GM21717 (cell line): ENCODE measurements at regions not wholly inside any gene's neighbourhood (a gene's known extent, or its start where the extent isn't known, plus 50 kb on each side); places are given as distances from the start of the nearest gene placed in this dataset.

Experiments used
- ATAC-seq: cut with Tn5 transposase; IDR thresholded peaks from one replicate; pipeline ENCODE4 v1.9.1; 2021; ENCODE audit warnings: mild to moderate bottlenecking, moderate library complexity; ENCODE audit not compliant: unreplicated experiment

- no peak for ATAC-seq
Measured at GRCh38 chr12:30440826-30441602, 254.7 kb downstream of the IPO8 start.

- no peak for ATAC-seq
Measured at GRCh38 chr12:30439201-30439600, 256.5 kb downstream of the IPO8 start.

GRCh38 chr12:30438601-30439041 lies 257.0 kb downstream of the IPO8 start:
- no peak for ATAC-seq

- no peak for ATAC-seq
Measured at GRCh38 chr12:30437616-30438015, 258.1 kb downstream of the IPO8 start.

DNA sequence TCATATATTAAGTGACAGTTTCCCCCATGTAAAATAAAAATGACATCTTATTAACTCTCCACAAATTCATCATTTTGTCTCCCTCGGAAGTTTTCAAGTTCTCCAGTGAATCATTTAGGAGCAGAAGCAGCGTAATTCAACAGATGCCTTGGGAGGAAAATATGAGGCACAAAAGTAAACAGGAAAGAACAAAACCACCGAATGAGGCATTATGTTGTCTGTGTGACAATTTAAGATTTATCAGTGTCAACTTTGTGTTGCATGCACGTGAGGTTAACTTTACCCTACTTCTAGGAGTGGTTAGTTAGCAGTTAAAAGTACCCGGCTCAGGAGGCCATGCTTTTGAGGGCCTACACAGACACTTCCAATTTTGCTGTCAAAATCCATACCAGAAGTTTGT lies 258.6 kb downstream of the IPO8 start:
- ATAC-seq: no peak

DNA sequence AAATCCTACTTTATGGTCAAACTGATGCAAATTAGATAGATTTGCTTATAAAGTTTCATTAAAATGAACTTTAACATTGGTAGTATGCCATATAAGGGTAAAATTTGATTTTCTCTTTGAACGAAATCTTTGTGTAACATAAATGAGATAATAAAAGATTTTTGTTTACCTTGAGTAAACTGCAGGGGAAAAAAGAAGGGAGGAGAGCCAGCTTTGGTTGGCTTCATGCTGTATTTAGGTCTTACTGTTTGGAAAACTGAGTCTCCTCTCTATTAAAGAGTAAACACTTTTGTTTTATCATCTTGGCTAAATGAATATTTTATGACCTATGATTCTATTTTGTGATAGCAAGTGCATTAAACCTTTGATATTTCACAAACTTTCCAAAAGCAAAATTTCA lies 267.6 kb downstream of the IPO8 start:
- ATAC-seq: no peak

DNA sequence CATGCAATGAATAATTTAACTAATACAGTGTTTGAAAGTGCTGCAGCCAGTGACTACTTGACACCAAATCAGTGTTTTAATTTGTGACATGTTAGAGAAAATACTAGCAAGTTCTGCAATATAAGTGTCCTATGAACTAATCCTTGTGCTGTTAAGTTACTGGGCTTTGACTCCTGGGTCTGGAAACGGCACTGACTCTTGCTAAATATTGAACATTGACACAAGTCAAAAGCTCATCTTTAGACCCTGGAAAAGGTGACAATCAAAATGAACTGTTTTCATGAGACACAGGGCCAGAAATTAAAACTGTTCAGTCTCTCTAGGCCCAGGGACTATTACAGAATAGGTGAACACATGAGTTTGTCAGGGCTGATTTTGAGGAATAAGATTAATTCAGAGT lies 268.1 kb downstream of the IPO8 start:
- no peak for ATAC-seq

DNA sequence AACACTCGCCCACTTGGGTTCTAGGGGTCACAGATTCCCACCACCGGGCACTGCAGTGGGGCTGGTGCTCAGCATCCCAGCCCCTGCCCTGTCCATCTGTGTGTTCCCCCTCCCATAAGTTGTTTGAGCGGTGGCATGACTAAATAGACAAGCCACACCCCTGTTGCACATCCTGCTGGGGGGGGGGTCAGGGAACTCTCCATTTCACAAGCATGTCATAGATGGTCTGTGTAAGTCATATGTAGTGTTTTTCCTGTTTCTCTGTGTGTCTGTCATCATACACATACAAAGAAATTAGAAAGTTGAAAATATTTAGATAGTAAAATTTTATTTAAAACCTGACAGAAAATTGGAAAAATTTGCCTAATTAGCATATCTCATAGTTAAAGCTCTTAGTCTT lies 270.2 kb downstream of the IPO8 start:
- ATAC-seq: no peak

DNA sequence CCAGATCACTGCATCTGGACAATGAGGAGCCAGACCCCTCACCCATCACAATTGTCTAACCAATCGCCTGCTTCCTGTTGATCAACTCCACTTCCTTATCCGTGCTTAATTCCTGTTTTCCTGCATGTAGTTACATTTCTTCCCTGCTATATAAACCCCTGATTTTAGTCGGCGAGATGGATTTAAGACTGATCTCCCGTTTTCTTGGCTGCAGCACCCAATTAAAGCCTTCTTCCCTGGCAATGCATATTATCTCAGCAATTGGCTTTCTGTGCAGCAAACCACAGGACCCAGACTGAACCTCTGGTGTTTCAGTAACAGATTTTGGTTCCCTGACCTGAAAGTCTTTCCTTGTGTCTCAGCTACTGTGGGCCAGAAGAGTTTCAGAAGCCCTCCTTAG lies 272.3 kb downstream of the IPO8 start:
- no peak for ATAC-seq

- ATAC-seq: no peak
Measured at GRCh38 chr12:30422844-30423243, 272.8 kb downstream of the IPO8 start.

GRCh38 chr12:30420561-30420960 lies 275.1 kb downstream of the IPO8 start:
- ATAC-seq: no peak

GRCh38 chr12:30417697-30418231 lies 277.9 kb downstream of the IPO8 start:
- ATAC-seq: no peak

DNA sequence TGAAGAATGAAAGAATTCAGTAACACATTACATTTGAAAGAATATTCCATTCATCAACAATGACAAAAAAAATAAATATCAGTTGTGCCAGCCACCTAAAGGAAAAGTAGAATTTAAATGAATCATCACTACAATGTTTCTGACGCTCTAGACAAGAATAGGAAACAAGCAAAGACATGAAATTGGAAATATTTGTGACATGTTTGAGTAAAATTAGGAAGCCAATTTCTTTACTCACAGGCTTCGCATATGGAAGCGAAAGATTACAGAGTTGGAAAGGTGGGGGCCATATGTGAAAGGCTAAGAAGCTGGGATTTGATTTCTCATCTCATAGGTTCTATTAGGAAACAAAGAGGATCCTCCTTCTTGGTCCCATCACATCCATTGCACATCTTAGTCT lies 279.0 kb downstream of the IPO8 start:
- ATAC-seq: no peak

- ATAC-seq: no peak
Measured at GRCh38 chr12:30415777-30416176, 279.9 kb downstream of the IPO8 start.

GRCh38 chr12:30414507-30414906 lies 281.2 kb downstream of the IPO8 start:
- ATAC-seq: no peak

DNA sequence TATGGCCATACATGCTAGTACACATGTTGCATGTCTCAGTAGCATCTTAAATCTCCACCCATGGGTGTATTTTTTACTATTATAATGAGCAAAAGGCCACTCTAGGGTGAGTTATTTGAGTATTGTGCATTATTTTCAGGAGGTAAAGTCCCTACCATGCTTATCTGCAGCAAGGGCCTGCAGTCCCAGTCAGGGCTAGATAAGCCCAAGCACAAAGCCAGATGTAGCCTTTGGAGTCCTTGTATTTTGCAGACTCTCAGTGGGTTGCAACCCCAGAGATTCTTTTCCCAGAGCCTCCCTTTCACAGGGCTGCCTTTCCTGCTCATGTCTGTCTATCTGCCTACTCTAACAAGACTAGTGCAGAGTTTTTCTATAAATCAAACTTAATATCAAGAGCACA lies 295.3 kb downstream of the IPO8 start:
- no peak for ATAC-seq

DNA sequence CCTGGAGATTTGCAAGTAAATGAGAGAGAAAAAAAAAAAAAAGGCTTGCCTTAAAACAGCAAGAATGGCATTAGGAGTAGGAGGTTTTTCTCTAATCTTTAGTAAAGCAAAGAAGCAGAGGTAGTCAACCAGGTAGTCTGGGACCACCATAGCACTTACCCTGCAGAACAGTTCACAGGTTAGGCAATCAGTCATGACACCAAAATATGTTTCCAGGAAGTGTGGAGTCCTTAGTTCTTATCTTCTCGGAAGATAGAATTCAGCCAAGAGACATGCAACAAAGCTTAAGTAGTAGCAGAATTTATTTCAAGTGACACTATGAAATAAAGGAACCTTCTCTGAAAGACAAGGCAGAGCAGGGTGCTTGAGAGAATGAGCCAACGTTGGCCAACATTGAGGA lies 295.8 kb downstream of the IPO8 start:
- ATAC-seq: no peak

DNA sequence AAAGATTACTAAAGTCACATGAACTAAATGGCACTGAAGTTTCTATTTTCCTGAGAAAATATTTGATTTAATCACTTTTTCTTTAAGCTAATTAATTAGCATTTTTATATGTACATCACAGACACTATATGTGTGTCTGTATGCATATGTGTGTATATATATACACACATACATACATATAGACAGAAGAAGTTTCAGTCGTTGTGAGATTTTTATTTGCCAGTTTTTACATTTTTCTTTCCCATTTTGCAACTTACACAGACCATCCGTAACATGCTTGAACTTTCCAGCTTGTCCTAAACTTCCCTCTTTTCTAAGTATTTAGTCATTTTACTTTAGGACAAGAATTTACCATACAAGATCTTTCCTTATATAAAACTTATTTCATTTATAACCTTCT lies 299.1 kb downstream of the IPO8 start:
- ATAC-seq: no peak

GRCh38 chr12:30395190-30395589 lies 300.5 kb downstream of the IPO8 start:
- ATAC-seq: no peak

GRCh38 chr12:30391766-30392366 lies 303.8 kb downstream of the IPO8 start:
- ATAC-seq: no peak

DNA sequence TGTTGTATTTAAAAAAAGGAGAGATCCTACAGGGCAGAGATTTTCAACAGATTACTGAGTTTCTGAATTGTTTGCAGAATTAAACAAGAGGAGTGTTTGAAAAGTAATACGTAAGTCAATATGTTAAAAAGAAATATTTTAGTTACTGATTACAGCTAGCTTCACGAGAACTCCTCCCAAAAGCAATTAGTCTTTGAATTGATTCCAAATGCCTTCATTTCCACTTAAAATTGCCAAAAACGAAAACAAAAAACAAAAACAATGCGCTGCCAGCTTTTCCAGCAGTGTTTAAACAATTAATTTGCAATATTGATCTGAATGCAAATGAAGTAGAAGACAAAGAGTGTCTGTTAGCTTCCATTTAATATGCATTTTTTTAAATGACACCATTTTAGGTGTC lies 310.0 kb downstream of the IPO8 start:
- no peak for ATAC-seq

- ATAC-seq: no peak
Measured at GRCh38 chr12:30384976-30385375, 310.7 kb downstream of the IPO8 start.
